AG04449 (cell line): ENCODE measurements at regions not wholly inside any gene's neighbourhood (a gene's known extent, or its start where the extent isn't known, plus 50 kb on each side); places are given as distances from the start of the nearest gene placed in this dataset.

Experiments
- CTCF ChIA-PET: fragments of 350-600 bp; formaldehyde crosslinking; extraction: SDS; loops from one replicate; lab custom pipeline; 2021; ENCODE audit warnings: antibody characterized with exemption; lab: Yijun Ruan, JAX
- POLR2A ChIA-PET: fragments of 400-600, 350-600 bp; formaldehyde crosslinking; extraction: SDS; loops from one replicate; lab custom pipeline; 2020; ENCODE audit warnings: antibody characterized with exemption, inconsistent platforms; lab: Yijun Ruan, JAX
- DNase-seq: peaks from one replicate; pipeline ENCODE4 v3.0.0-alpha.2; 2010; ENCODE audit warnings: low read depth, low spot score
- H3K4me3 ChIP-seq: 2 replicates; pipeline ENCODE4 v1.5.1; 2011; ENCODE audit warnings: low read depth, mild to moderate bottlenecking, control low read depth, low read length
- CTCF ChIP-seq: IDR thresholded peaks from one replicate; pipeline ENCODE4 v1.5.1; 2011; ENCODE audit warnings: mild to moderate bottlenecking, moderate library complexity, low read length, control low read depth, inconsistent platforms; ENCODE audit not compliant: insufficient read depth; ENCODE audit errors: missing control alignments

GRCh38 chr21:26366781-26367180 lies 196.2 kb upstream of the APP start:
- H3K4me3 ChIP-seq = no peak overlapping the region
- POLR2A ChIA-PET = no interaction called here
- DNase-seq = no peak
- CTCF ChIA-PET = no interaction called here
- TF ChIP-seq CTCF = no peak

GRCh38 chr21:26365849-26366248 lies 195.3 kb upstream of the APP start:
- POLR2A ChIA-PET = no interaction called here
- DNase-seq = no peak
- TF ChIP-seq CTCF = no peak
- CTCF ChIA-PET = no interaction called here
- no peak overlapping the region for H3K4me3 ChIP-seq

GRCh38 chr21:26351661-26352060 lies 181.1 kb upstream of the APP start:
- ChIA-PET CTCF (no interaction called here), POLR2A (no interaction called here)
- no peak for TF ChIP-seq CTCF
- no peak overlapping the region for H3K4me3 ChIP-seq
- DNase-seq = no peak

- POLR2A ChIA-PET = no interaction called here
- H3K4me3 ChIP-seq = no peak overlapping the region
- no peak for TF ChIP-seq CTCF
- CTCF ChIA-PET = no interaction called here
- no peak for DNase-seq
Observed at GRCh38 chr21:26332867-26333266, 162.3 kb upstream of the APP start.

GRCh38 chr21:26331205-26331980 lies 160.8 kb upstream of the APP start:
- no peak for TF ChIP-seq CTCF
- ChIA-PET POLR2A (no interaction called here), CTCF (no interaction called here)

GRCh38 chr21:26320596-26320995 lies 150.0 kb upstream of the APP start:
- ChIA-PET POLR2A (no interaction called here), CTCF (no interaction called here)
- no peak for DNase-seq
- no peak overlapping the region for H3K4me3 ChIP-seq
- TF ChIP-seq CTCF = no peak

More at GRCh38 chr21:26331205-26331980, 160.8 kb upstream of the APP start:
- DNase-seq = no peak
- H3K4me3 ChIP-seq = no peak overlapping the region
